HG02885 (cell line): ENCODE measurements at regions not wholly inside any gene's neighbourhood (a gene's known extent, or its start where the extent isn't known, plus 50 kb on each side); places are given as distances from the start of the nearest gene placed in this dataset.

Experiments
- ATAC-seq: cut with Tn5 transposase; IDR thresholded peaks from one replicate; pipeline ENCODE4 v1.9.1; 2021; ENCODE audit warnings: mild to moderate bottlenecking; ENCODE audit not compliant: unreplicated experiment, poor library complexity

GRCh38 chr15:97189162-97189780 lies 771.2 kb upstream of the ARRDC4 start:
- no peak for ATAC-seq

- no peak for ATAC-seq
Measured at GRCh38 chr15:97194750-97195149, 765.8 kb upstream of the ARRDC4 start.

- ATAC-seq: no peak
Measured at GRCh38 chr15:97196048-97197014, 764.2 kb upstream of the ARRDC4 start.

GRCh38 chr15:97199393-97200051 lies 761.0 kb upstream of the ARRDC4 start:
- ATAC-seq: no peak

- no peak for ATAC-seq
Measured at GRCh38 chr15:97200161-97200560, 760.3 kb upstream of the ARRDC4 start.

- ATAC-seq: no peak
Measured at GRCh38 chr15:97210277-97210676, 750.2 kb upstream of the ARRDC4 start.

GRCh38 chr15:97215629-97216028 lies 744.9 kb upstream of the ARRDC4 start:
- ATAC-seq: no peak

- ATAC-seq: no peak
Measured at GRCh38 chr15:97224191-97224641, 736.3 kb upstream of the ARRDC4 start.

- ATAC-seq: peak; percentile 66
Measured at GRCh38 chr15:97234851-97235610, 725.5 kb upstream of the ARRDC4 start.

- no peak for ATAC-seq
Measured at GRCh38 chr15:97235611-97235985, 724.9 kb upstream of the ARRDC4 start.

- no peak for ATAC-seq
Measured at GRCh38 chr15:97236140-97236539, 724.4 kb upstream of the ARRDC4 start.

GRCh38 chr15:97237160-97237559 lies 723.3 kb upstream of the ARRDC4 start:
- no peak for ATAC-seq

- ATAC-seq: no peak
Measured at GRCh38 chr15:97248376-97248775, 712.1 kb upstream of the ARRDC4 start.

GRCh38 chr15:97259943-97260342 lies 700.6 kb upstream of the ARRDC4 start:
- no peak for ATAC-seq

GRCh38 chr15:97301166-97301565 lies 659.3 kb upstream of the ARRDC4 start:
- ATAC-seq: no peak

- ATAC-seq: no peak
Measured at GRCh38 chr15:97316362-97316761, 644.1 kb upstream of the ARRDC4 start.

- no peak for ATAC-seq
Measured at GRCh38 chr15:97317163-97317562, 643.3 kb upstream of the ARRDC4 start.

GRCh38 chr15:97319291-97319690 lies 641.2 kb upstream of the ARRDC4 start:
- no peak for ATAC-seq

GRCh38 chr15:97346221-97346620 lies 614.3 kb upstream of the ARRDC4 start:
- no peak for ATAC-seq

GRCh38 chr15:97350813-97351212 lies 609.7 kb upstream of the ARRDC4 start:
- no peak for ATAC-seq
